Trophoblast cell (in vitro differentiated cells and primary cell): ENCODE measurements at regions not wholly inside any gene's neighbourhood (a gene's known extent, or its start where the extent isn't known, plus 50 kb on each side); places are given as distances from the start of the nearest gene placed in this dataset.

Source experiments
- DNase-seq, 2 donors: peaks; one replicate each; pipeline ENCODE4 v3.0.0-alpha.2; 2016
- H2AFZ ChIP-seq: 2 replicates; pipeline ENCODE4 v1.6.1; 2013; ENCODE audit warnings: low read length, moderate library complexity, mild to moderate bottlenecking; ENCODE audit not compliant: insufficient read depth, poor library complexity
- H2AK5ac ChIP-seq: 2 replicates; pipeline ENCODE4 v1.6.1; 2013; ENCODE audit warnings: mild to moderate bottlenecking, low read length
- H2BK120ac ChIP-seq: 2 replicates; pipeline ENCODE4 v1.6.1; 2013; ENCODE audit warnings: low read length, mild to moderate bottlenecking, moderate library complexity; ENCODE audit not compliant: insufficient read depth, poor library complexity
- H2BK12ac ChIP-seq: 2 replicates; pipeline ENCODE4 v1.6.1; 2013; ENCODE audit warnings: mild to moderate bottlenecking, low read length, moderate library complexity
- H2BK5ac ChIP-seq: 2 replicates; pipeline ENCODE4 v1.6.1; 2013; ENCODE audit warnings: low read length, low read depth, moderate library complexity, mild to moderate bottlenecking; ENCODE audit not compliant: poor library complexity
- H3K14ac ChIP-seq: 2 replicates; pipeline ENCODE4 v1.6.1; 2013; ENCODE audit warnings: mild to moderate bottlenecking, low read length
- H3K18ac ChIP-seq: 2 replicates; pipeline ENCODE4 v1.6.1; 2013; ENCODE audit warnings: mild to moderate bottlenecking, low read length
- H3K23ac ChIP-seq: 2 replicates; pipeline ENCODE4 v1.6.1; 2013; ENCODE audit warnings: low read length
- H3K27ac ChIP-seq: 2 replicates; pipeline ENCODE4 v1.5.1; 2013; ENCODE audit warnings: low read depth, mild to moderate bottlenecking, inconsistent platforms, low read length, moderate library complexity
- H3K27me3 ChIP-seq: 2 replicates; pipeline ENCODE4 v1.6.1; 2013; ENCODE audit warnings: inconsistent platforms, mild to moderate bottlenecking, low read length, moderate library complexity; ENCODE audit not compliant: insufficient read depth
- H3K36me3 ChIP-seq, 2 experiments: 1 replicate in 1 of 2; 2 replicates in 1 of 2; pipeline ENCODE4 v1.6.1; 2013; ENCODE audit warnings: low read length in 2 of 2, mild to moderate bottlenecking in 2 of 2, moderate library complexity in 1 of 2; ENCODE audit not compliant: insufficient read depth in 2 of 2, control insufficient read depth in 1 of 2
- H3K4ac ChIP-seq: 2 replicates; pipeline ENCODE4 v1.6.1; 2013; ENCODE audit warnings: low read depth, mild to moderate bottlenecking, low read length, moderate library complexity
- H3K4me1 ChIP-seq, 2 experiments: 1 replicate in 1 of 2; 2 replicates in 1 of 2; pipeline ENCODE4 v1.6.1; 2013; ENCODE audit warnings: low read length in 2 of 2, mild to moderate bottlenecking in 2 of 2, moderate library complexity in 1 of 2; ENCODE audit not compliant: insufficient read depth in 2 of 2, control insufficient read depth in 1 of 2
- H3K4me2 ChIP-seq: 2 replicates; pipeline ENCODE4 v1.6.1; 2013; ENCODE audit warnings: inconsistent platforms, mild to moderate bottlenecking, low read length, moderate library complexity
- H3K4me3 ChIP-seq: 2 replicates; pipeline ENCODE4 v1.5.1; 2013; ENCODE audit warnings: mild to moderate bottlenecking, low read depth, low read length, inconsistent platforms
- H3K79me1 ChIP-seq: one replicate; pipeline ENCODE4 v1.6.1; 2013; ENCODE audit warnings: low read length
- H3K79me2 ChIP-seq: 2 replicates; pipeline ENCODE4 v1.6.1; 2013; ENCODE audit warnings: low read length, mild to moderate bottlenecking; ENCODE audit not compliant: control insufficient read depth, insufficient read depth, poor library complexity
- H3K9ac ChIP-seq: 2 replicates; pipeline ENCODE4 v1.6.1; 2013; ENCODE audit warnings: mild to moderate bottlenecking, low read length
- H3K9me3 ChIP-seq: 2 replicates; pipeline ENCODE4 v1.6.1; 2013; ENCODE audit warnings: low read depth, mild to moderate bottlenecking, control low read depth, inconsistent platforms, low read length; ENCODE audit not compliant: insufficient read depth
- H4K12ac ChIP-seq: 2 replicates; pipeline ENCODE4 v1.6.1; 2013; ENCODE audit warnings: low read depth, mild to moderate bottlenecking, low read length, moderate library complexity
- H4K8ac ChIP-seq: 2 replicates; pipeline ENCODE4 v1.6.1; 2013; ENCODE audit warnings: low read depth, mild to moderate bottlenecking, low read length, moderate library complexity
- H4K91ac ChIP-seq: one replicate; pipeline ENCODE4 v1.6.1; 2013; ENCODE audit warnings: low read depth, mild to moderate bottlenecking, low read length, moderate library complexity
- WGBS: extraction: QIAGEN DNeasy Blood & Tissue Kit; methylation state at CpG from one replicate; pipeline ENCODE4 v1.1.7; 2013; ENCODE audit warnings: missing lambda C conversion rate; ENCODE audit not compliant: insufficient read length, insufficient coverage; ENCODE audit errors: extremely low coverage; 5-methylcytosine and 5-hydroxymethylcytosine counted together

- Histone ChIP-seq H3K79me2 (no peaks in the 10 kb centered on the region), H4K91ac (no peak overlapping the region), H3K27ac (no peak overlapping the region), H2AFZ (no peak overlapping the region), H2BK12ac (no peak overlapping the region), H2AK5ac (no peak overlapping the region), H3K27me3 (no peaks in the 10 kb centered on the region), H3K14ac (no peak overlapping the region), H3K79me1 (no peaks in the 10 kb centered on the region), H3K36me3 (no peaks in the 10 kb centered on the region), H3K4ac (no peak overlapping the region), H3K4me2 (no peak overlapping the region), H2BK120ac (no peak overlapping the region), H2BK5ac (no peak overlapping the region), H4K8ac (no peak overlapping the region), H3K4me3 (no peak overlapping the region), H3K9me3 (peaks cover 1% of the 10 kb centered on the region), H4K12ac (no peak overlapping the region), H3K23ac (no peak overlapping the region), H3K9ac (no peak overlapping the region), H3K4me1 (no peaks in the 10 kb centered on the region), H3K18ac (no peak overlapping the region)
- DNase-seq = no peak
- no CpG with 5 or more reads among the region's 3 CpGs for WGBS
Measured at GRCh38 chr10:128367807-128368206, 241.6 kb upstream of the MKI67 start.

DNA sequence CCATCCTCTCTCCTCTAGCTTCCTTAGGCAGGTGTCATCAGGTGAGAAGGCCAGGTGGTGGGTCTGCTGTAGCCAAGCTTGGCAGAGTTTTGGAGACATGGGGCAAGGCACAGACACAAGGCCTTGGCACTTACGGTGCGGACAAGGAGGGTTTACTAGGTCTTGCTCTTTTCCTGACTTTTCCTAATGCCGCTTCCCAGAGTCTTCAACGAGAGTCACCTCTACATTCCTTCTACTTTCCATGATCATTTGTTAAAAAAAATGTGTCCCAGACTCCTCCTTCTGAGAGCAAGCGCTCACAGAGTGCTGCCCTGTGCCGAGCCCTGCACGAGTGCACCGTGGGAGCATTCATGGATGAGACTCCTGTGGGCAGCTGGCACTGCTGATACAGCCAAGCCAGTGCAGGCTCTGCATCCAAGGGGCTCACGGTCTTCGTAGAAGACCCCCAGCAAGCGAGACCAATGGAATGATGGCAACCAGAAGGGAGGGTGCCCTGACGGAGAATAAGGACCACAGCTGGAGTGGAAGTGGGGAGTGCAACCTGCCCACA lies 243.0 kb upstream of the MKI67 start:
- Histone ChIP-seq H3K27ac (no peak overlapping the region), H3K79me1 (no peaks in the 10 kb centered on the region), H2BK120ac (no peak overlapping the region), H4K8ac (no peak overlapping the region), H2AK5ac (no peak overlapping the region), H3K27me3 (no peaks in the 10 kb centered on the region), H3K9me3 (peaks cover 4% of the 10 kb centered on the region), H4K91ac (no peak overlapping the region), H3K4me2 (no peak overlapping the region), H3K23ac (no peak overlapping the region), H2BK5ac (no peak overlapping the region), H3K14ac (no peak overlapping the region), H3K79me2 (no peaks in the 10 kb centered on the region), H3K4me3 (no peak overlapping the region), H3K4me1 (no peaks in the 10 kb centered on the region), H3K9ac (no peak overlapping the region), H3K4ac (no peak overlapping the region), H3K18ac (no peak overlapping the region), H2BK12ac (no peak overlapping the region), H4K12ac (no peak overlapping the region), H3K36me3 (no peaks in the 10 kb centered on the region), H2AFZ (no peak overlapping the region)
- no CpG with 5 or more reads among the region's 12 CpGs for WGBS
- DNase-seq = no peak

DNA sequence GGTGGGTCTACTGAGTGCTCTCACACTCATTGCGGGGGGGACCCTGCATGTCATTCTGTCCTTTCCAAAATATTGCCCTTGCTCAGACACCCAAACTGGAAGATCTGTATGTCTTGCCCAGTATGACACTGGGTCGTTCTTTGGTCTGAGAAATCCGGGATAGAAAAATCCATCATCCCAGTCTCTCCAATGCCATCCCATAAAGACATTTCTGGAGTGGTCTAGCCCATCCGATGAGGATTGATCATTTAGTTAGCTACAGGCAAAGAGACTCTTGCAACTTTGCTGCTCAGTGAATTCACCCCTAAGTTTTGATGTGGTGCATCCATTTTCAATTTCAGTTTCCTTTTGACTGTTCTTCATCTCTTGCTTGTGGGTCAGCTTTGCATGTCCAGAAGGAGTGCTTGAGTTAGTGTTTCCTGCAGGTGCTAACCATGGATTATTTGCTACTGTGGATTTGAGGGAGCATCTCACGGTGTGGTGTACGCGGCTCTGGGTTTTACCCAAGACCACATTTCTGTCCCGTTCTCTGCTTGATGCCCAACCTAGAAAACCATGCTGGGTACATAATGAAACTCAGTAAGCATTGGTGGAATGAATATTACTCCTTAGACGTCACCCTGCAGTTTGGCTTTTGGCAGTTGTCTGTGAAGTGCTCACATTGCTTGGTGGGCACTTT lies 247.0 kb upstream of the MKI67 start:
- H3K36me3 ChIP-seq = no peaks in the 10 kb centered on the region
- H3K9me3 ChIP-seq = peaks cover 2% of the 10 kb centered on the region
- H3K14ac ChIP-seq = no peak overlapping the region
- no CpG with 5 or more reads among the region's 9 CpGs for WGBS
- H4K91ac ChIP-seq = no peak overlapping the region
- no peak overlapping the region for H4K12ac ChIP-seq
- H3K79me1 ChIP-seq = no peaks in the 10 kb centered on the region
- no peak overlapping the region for H3K9ac ChIP-seq
- H2AFZ ChIP-seq = no peak overlapping the region
- H3K27ac ChIP-seq = no peak overlapping the region
- H3K18ac ChIP-seq = no peak overlapping the region
- no peak overlapping the region for H2BK120ac ChIP-seq
- no peak overlapping the region for H2BK12ac ChIP-seq
- no peak overlapping the region for H3K4ac ChIP-seq
- no peaks in the 10 kb centered on the region for H3K4me1 ChIP-seq
- DNase-seq = no peak
- H3K4me3 ChIP-seq = no peak overlapping the region
- no peaks in the 10 kb centered on the region for H3K27me3 ChIP-seq
- no peak overlapping the region for H2BK5ac ChIP-seq
- H2AK5ac ChIP-seq = no peak overlapping the region
- no peak overlapping the region for H3K23ac ChIP-seq
- H4K8ac ChIP-seq = no peak overlapping the region
- no peaks in the 10 kb centered on the region for H3K79me2 ChIP-seq
- no peak overlapping the region for H3K4me2 ChIP-seq

DNA sequence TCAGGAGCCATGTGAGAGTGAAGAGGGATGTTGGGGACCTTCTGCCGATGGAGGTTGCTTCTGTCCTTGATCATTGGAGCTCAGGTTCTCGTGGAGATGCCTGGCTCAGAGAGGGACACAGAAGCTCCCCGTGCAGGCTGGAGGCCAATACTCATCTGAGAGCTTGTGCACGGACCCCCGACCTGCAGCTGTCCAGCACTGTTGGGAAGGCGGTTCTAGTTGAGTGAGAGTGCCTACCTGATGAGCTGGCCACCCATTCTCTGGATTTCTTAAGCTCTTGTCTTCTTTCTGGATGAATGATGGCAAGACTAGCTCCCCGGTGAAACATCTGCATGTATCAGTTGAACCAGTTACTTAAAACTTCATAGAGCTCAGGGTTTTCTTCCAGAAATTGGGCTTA lies 247.6 kb upstream of the MKI67 start:
- H3K14ac ChIP-seq = no peak overlapping the region
- no peak overlapping the region for H3K27ac ChIP-seq
- no peak overlapping the region for H4K12ac ChIP-seq
- no peaks in the 10 kb centered on the region for H3K79me2 ChIP-seq
- no peaks in the 10 kb centered on the region for H3K4me1 ChIP-seq
- no peak overlapping the region for H2BK12ac ChIP-seq
- H3K4me2 ChIP-seq = no peak overlapping the region
- no peaks in the 10 kb centered on the region for H3K79me1 ChIP-seq
- H2BK120ac ChIP-seq = no peak overlapping the region
- H3K4me3 ChIP-seq = no peak overlapping the region
- no peak overlapping the region for H2AFZ ChIP-seq
- DNase-seq = no peak
- no peak overlapping the region for H3K18ac ChIP-seq
- no peak overlapping the region for H3K23ac ChIP-seq
- H3K9me3 ChIP-seq = peaks cover 2% of the 10 kb centered on the region
- H2AK5ac ChIP-seq = no peak overlapping the region
- no peak overlapping the region for H3K4ac ChIP-seq
- no CpG with 5 or more reads among the region's 7 CpGs for WGBS
- H3K36me3 ChIP-seq = no peaks in the 10 kb centered on the region
- H4K91ac ChIP-seq = no peak overlapping the region
- no peak overlapping the region for H4K8ac ChIP-seq
- no peak overlapping the region for H3K9ac ChIP-seq
- no peak overlapping the region for H2BK5ac ChIP-seq
- H3K27me3 ChIP-seq = no peaks in the 10 kb centered on the region
